Vagina (tissue), 2 donors: ENCODE measurements at regions not wholly inside any gene's neighbourhood (a gene's known extent, or its start where the extent isn't known, plus 50 kb on each side); places are given as distances from the start of the nearest gene placed in this dataset.

ENCODE experiments used
- CTCF ChIP-seq, 3 experiments: fragments of 450-650 bp in 2 of 3; fragments of 200-600 bp in 1 of 3; sonication (generic) in 1 of 3; IDR thresholded peaks; one replicate each; pipeline ENCODE4 v1.5.1; 2017 to 2019; ENCODE audit warnings: antibody characterized with exemption in 3 of 3, mild to moderate bottlenecking in 2 of 3, moderate library complexity in 2 of 3
- POLR2A ChIP-seq, 2 donors: fragments of 450-650 bp; IDR thresholded peaks; one replicate each; pipeline ENCODE4 v1.6.1; 2017; ENCODE audit warnings: antibody characterized with exemption in 2 of 2, mild to moderate bottlenecking in 2 of 2, moderate library complexity in 2 of 2
- POLR2AphosphoS5 ChIP-seq, 2 donors: sonication (generic); formaldehyde crosslinking; IDR thresholded peaks; one replicate each; pipeline ENCODE4 v1.9.0; 2017; ENCODE audit warnings: antibody characterized with exemption in 2 of 2, mild to moderate bottlenecking in 2 of 2, low read depth in 1 of 2; ENCODE audit not compliant: insufficient read depth in 1 of 2

GRCh38 chr2:117571590-117572349, 242.7 kb upstream of the DDX18 start:
- TF ChIP-seq CTCF (IDR thresholded peaks at IDR 0.05) (no peak), POLR2A (IDR thresholded peaks at IDR 0.05) (no peak), POLR2AphosphoS5 (IDR thresholded peaks at IDR 0.05; ENCODE audit: insufficient read depth in 1 of 2, low read depth in 1 of 2) (no peak)
